SK-N-SH treated with all-trans-retinoic acid at 6 μM for 48 hours (cell line): ENCODE measurements at regions not wholly inside any gene's neighbourhood (a gene's known extent, or its start where the extent isn't known, plus 50 kb on each side); places are given as distances from the start of the nearest gene placed in this dataset.

Experiments
- BACH2 ChIP-seq: fragments of 250-450 bp; sonication (Bioruptor Pico); IDR thresholded peaks from 2 replicates; pipeline ENCODE4 v1.9.0; 2021; ENCODE audit warnings: mild to moderate bottlenecking, borderline replicate concordance
- CSRNP3 ChIP-seq: fragments of 250-450 bp; sonication (Bioruptor Pico); IDR thresholded peaks from 2 replicates; pipeline ENCODE4 v1.5.1; 2021; ENCODE audit warnings: mild to moderate bottlenecking, moderate library complexity
- OSR1 ChIP-seq: fragments of 250-450 bp; sonication (Bioruptor Pico); IDR thresholded peaks from 2 replicates; pipeline ENCODE4 v1.8.0; 2022; ENCODE audit warnings: moderate library complexity, mild to moderate bottlenecking, inconsistent platforms
- POU6F1 ChIP-seq: fragments of 250-450 bp; sonication (Bioruptor Pico); IDR thresholded peaks from 2 replicates; pipeline ENCODE4 v1.8.0; 2021; ENCODE audit warnings: low read depth, mild to moderate bottlenecking, moderate library complexity, borderline replicate concordance
- PPARA ChIP-seq: fragments of 250-450 bp; sonication (Bioruptor Pico); IDR thresholded peaks from 2 replicates; pipeline ENCODE4 v1.5.0; 2020; ENCODE audit warnings: mild to moderate bottlenecking, borderline replicate concordance
- TCF4 ChIP-seq: fragments of 250-450 bp; sonication (Bioruptor Pico); IDR thresholded peaks from 2 replicates; pipeline ENCODE4 v1.8.0; 2021; ENCODE audit warnings: mild to moderate bottlenecking, moderate library complexity, borderline replicate concordance
- ZNF565 ChIP-seq: fragments of 450-650 bp; formaldehyde crosslinking; conservative IDR thresholded peaks from 2 replicates; pipeline ENCODE4 v1.5.0; 2020; ENCODE audit warnings: low read depth, mild to moderate bottlenecking, moderate library complexity

GRCh38 chr1:81493102-81493869 is 307.4 kb upstream of the ADGRL2 start:
- TF ChIP-seq POU6F1 (CRISPR knock-in tag) (no peak), OSR1 (CRISPR knock-in tag) (no peak), CSRNP3 (no peak), TCF4 (CRISPR knock-in tag) (no peak), PPARA (CRISPR knock-in tag) (no peak), BACH2 (CRISPR knock-in tag) (no peak), ZNF565 (CRISPR knock-in tag) (no peak)
